ENCODE measurements at regions not wholly inside any gene's neighbourhood (a gene's known extent, or its start where the extent isn't known, plus 50 kb on each side); places are given as distances from the start of the nearest gene placed in this dataset.

DNA sequence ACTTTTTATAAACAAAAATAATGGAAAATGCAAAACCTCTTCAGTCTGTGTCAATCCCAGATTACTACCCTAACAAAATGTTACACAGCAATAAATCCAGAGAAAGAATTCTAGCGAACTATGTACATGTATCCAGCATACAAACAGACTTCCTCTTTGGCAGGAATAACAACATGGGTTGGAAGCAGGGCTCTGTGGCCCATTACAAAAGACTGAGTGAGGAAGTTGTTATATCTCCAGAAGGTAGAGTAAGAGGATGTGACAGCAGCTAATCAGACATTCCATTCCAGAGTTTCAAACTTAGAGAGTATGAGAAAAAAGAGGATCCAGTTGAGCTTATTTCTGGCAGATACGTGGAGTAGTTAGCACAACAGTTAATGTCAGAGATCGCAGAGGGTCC, 294.0 kb upstream of the PLSCR5 start:
- ATAC-seq: no peak

DNA sequence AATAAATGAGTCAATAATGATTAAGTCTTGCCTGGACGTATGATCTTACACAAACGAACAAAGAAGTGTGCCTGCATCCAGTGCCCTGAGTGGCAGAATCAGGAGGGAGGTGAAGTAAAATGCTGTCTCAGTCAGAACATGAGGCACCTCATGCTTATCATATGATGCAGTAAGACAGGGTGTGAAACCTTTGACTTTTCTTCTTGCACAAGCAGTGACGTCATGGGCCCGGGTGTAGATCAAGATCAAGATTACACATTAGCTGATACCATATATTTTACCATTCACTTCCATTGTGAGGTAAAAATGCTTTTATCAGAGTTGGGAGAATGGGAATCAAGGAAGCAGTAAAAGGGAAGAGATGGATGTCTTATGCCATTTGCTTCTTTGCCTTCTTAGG, 291.6 kb upstream of the PLSCR5 start:
- ATAC-seq: no peak

DNA sequence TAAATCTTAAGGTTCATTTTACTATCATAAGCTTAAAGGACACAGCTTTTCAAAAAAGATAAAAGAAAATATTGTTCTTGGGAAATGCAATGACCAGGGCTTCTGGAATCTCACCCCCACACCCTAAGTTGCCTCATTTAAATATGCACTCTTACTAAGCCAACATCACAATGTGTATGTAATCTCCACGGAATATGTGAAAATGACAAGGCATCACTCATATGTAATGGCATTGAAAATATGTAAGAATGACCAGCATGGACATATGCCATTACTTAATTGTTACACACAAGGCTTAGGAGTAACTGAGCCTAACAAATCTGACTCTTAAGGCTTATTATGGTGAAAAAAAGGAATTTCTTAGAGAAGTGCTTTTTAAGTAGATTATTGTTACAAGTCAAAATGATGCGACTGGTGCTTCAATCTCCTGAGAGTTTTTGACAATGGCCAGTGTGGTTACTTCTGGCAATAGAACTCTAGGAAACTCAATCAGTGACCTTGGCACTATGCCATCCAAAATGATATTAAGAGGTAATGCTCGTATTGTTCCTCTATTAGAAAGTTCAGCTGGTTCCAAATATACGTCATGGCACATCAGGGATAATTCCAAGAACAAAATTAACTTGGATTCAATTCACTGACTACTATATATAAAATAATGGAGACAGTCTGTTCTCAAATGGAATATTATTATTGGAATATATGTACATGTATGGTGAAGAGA, 290.0 kb upstream of the PLSCR5 start:
- no peak for ATAC-seq

DNA sequence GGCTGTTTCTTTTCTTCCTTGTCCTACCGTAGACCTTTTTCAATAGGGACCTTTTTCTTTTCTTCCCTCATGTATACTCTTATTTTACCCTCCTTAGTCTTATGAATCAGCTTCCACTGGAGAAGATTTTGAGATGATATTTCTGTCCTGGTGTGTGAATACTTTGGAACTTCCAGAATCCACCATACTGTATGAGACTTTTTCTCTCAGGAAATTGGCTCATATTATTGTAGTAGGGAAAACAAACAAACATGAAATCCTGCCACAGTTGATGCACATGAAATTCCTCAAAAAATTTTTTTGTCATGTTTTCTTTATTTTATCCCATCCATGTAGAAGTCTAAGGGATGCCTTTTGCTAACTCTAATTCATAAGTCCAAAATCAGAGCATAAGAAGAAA, 289.3 kb upstream of the PLSCR5 start:
- ATAC-seq: no peak

DNA sequence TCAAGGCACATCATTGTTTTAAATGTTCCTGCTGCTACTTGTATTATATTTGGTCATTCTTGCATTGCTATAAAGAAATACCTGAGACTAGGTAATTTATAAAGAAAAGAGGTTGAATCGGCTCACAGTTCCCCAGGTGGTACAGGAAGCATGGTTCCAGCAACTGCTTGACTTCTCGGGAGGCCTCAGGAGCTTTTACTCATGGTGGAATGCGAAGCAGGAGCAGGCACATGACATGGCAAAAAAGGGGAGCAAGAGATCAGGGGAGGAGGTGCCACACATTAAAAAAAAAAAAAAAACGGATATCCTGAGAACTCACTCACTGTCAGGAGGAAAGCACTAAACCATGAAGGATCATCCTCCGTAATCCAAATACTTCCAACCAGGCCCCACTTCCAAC, 286.9 kb upstream of the PLSCR5 start:
- no peak for ATAC-seq

DNA sequence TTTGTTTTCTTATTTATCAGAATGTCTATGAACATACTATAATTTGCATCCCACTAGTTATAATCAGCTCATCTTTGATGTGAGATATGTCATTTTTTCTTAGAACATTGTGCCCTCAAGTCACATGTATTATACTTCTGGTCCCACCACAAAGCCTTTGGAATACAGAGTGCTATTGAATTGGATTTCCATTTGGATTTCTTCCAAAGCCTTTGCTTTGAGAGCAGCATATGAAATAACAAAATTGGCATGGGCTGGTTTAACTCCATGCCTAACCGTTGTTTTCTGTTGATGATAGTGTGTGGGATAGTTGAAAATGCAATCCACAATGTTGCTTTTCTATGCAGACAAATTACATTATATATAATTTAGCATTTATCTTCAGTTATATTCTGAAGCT, 284.5 kb upstream of the PLSCR5 start:
- no peak for ATAC-seq

DNA sequence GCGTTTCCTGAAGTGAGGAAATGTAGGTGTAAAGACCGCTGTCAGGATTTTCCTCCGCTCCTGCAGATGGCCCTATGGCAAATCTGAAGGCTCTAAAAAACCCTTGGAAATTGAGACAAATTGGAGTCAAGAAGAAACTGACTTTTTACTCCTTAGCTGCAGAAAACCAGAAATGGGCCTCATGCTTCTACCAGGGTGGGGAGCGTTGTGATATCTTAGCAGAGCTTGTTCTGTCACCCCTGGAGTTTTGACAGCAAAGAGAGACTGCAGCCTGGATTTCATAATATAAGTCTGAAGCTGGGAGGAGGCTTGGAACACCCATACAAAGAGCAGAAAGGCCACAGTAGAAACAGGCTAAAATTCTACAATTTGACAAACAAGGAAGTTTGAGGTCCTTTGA, 283.0 kb upstream of the PLSCR5 start:
- no peak for ATAC-seq

DNA sequence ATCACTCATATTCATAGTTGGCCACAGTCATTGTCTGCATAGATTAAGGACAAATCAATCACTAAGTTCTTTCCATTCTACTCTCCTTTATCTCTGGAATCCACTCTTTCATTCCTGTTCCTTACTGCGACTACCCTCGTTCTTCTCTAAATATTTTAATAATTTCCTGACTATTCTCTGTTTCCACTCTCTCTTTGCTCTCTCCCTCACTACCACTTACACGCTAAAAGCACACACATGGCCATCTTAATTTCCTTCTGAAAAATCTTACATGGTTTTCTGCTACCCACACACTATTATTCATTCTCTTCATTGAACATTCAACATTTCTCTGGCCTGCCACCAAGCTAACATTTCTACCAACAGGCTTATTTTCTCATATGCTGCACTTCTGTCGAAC, 279.6 kb upstream of the PLSCR5 start:
- no peak for ATAC-seq

DNA sequence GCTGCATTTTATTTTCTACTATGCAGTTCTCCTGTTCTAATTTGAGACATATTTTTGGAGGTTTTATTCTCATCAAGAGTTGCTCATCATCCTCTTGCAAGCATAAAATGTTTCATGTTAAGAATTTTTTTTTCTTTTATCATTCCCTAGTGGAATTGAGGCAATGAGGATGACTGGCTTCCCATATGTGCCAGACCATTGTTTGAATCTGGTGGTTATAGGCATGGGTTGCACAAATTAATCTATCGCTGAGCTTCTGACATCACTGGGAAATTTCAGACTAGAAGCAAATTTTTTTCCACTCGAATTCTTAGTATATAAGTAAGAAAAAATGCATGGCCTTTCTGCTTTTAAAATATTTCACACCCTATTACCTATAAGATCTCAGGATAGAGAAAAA, 279.1 kb upstream of the PLSCR5 start:
- no peak for ATAC-seq

DNA sequence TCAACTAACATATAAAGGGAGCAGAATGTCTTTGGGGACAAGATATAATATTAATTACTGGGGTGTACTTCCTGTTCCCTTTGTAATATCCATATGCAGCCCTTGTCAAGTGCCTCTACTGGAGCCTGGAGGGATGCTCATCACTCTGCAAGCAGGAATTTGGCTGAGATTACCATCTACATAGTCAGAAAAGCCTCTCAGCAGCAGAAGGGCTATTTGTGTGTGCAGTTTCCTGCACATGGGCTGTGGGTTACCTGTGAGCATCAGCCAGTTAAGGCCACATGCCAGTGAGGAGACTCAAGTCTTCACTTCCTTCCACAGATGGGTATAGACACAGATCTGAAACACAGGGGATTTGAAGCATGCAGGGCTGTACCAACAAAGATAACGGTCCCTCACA, 278.1 kb upstream of the PLSCR5 start:
- ATAC-seq: no peak

DNA sequence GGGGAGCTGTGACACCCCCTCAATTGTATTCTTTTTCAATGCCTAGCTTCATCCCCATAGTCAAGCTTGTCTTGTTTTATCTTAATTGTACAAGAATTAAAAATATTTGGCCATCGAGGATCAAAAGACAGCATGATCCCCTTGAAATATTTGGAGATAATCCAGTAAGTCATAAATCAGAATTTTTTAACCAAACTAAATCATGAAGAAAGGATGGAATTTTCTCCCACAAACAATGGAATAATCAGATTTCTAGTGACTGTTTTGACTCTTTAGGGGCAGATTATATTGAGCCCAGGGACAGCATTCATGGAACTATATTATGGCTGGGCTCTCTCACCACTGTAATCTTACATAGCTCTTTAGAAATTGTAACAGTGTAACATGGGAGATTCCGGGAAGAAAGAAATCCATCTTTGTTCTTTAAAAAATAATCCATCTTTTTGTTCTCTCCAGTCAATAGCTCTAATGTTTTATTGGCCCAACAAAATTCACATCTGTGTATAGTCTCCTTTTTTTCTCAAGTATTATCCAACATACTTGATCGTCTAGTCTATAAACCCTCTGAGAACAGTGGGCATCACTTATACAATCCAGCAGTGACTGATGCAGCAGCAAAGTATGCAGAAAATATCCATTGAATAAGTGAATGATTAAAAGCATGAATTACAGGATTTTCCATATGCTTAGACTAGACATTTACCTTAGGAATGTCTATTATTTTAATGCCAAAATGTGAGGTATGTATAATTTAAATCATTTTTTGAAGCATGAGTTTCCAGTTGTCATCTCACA, 277.0 kb upstream of the PLSCR5 start:
- ATAC-seq: no peak

DNA sequence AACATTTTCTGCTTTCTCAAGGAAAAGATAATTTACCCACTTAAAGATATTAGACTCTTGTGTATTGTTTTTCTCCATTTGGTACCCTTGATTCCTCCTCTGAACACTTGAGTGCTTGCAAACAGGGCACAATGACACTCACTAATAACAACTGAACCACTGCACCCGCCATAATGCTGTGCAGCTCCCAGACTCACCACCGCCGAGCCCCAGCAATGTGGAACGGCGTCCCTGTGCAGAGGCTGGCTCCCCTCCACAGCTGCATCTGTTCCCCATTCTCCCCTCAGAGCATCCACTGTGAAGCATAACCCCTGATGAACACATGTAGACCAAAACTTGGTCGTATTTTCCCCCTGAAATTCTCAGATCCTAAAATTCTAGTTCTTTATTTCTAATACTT, 276.2 kb upstream of the PLSCR5 start:
- ATAC-seq: no peak

DNA sequence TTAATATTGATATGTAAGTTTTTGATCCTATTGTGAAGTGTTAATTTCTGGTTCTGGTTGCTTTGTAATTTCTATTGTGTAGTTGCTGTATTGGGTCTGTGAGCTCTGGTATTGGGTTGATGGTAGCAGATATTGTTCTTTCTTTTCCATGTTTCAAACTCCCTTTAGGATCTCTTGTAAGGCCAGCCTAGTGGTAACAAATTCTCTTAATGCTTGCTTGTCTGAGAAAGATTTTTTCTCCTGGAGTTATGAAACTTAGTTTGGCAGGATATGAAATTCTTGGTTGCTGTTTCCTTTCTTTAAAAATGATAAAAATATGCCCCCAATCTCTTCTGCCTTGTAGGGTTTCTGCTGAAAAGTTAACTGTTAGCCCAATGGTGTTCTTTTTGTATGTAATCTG, 268.6 kb upstream of the PLSCR5 start:
- no peak for ATAC-seq

DNA sequence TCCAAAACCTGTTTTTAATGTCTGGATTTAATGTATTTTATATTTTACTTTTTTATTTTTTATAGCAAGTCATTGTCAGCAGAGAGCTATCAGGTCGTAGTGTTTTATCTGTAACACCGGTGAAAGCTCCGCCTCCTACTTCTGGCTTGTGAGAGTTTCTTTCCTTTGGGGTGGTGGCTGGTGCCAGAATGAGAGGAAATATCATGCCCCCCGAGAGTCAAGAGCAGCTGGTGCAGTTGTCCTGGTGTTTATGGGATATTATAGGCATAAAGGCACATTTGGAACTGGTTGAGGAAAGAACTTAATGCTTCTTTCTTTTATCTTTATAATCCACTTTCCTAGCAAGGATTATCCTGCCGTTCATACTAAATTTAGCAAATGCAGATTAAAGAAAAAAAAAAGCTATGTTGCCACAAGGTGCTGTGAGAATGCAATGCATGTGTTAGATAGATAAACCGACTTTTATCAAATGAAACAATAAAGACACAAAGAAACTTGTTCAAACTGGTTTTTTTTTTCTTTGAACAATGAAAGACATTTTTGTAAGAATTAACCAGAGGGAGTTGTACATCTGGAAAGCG, 260.1 kb upstream of the PLSCR5 start:
- ATAC-seq: no peak

DNA sequence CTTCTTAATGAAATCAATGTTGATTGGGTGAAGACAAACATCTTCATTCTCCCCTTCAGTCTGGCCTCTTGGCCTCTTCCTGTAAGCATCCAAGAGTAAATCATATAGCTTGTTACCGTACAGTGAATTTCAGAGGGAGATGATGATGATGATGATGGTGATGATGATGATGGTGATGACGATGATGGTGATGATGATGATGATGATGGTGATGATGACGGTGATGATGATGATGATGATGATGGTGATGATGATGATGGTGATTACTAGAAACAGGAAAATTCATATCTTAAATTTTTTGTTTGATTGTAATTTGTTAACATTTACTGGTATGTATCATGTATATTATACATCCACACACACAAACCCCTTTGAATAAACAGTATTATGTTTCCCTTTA, 256.1 kb upstream of the PLSCR5 start:
- no peak for ATAC-seq

DNA sequence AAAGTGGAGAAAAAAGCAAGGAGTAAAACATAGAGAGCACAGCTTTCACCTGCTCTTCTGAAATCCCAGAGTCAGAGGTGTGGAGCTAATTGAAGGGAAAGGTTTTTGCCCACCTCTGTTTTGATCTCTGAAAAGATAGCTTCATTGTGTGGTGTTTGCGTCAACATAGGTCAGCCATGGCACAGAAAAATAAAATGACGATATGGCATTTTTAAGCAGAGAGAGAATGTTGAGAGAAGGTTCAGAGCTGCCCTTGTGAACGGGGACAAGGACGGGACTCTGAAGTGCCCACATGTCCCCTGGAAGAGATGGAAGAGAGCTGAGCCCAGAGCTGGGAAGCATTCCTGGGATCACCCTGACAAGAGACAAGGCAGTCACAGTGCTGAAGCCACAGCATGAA, 249.4 kb upstream of the PLSCR5 start:
- ATAC-seq: no peak

DNA sequence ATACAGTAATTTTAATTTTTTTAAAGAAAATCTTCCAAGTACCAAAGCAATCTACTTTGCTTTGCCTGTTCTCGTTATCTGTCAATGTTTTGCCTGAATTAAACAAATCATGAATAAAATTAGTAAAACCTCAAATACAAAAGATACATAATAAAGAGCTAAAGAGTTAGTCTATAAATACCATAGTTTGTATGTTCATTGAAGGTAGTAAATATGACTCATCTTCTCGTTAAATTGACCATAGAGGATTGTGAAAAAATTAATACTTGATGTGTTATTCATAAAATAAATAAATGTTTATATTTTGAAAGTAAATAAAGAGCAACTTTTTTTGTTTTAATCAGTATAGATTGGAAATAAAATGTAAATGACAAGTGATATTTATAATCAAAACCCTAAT, 246.5 kb upstream of the PLSCR5 start:
- no peak for ATAC-seq

DNA sequence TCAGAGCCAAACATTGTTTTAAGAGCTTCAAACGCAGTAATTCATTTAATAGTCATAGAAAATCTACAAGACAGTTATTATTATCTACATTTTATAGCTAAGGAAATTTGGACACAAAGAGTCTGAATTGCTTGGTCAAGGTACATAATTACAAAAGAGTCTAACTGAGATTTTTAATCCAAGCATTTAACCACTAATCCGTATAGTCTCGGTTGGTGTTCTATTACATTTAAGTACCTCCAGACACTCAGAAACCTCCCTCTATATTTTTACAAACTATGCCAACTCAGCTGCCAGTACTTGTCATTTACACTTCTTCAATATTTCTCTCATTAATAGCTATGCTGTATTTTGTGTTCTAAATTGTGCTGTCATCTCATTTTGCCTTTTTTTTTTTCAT, 240.2 kb upstream of the PLSCR5 start:
- no peak for ATAC-seq

DNA sequence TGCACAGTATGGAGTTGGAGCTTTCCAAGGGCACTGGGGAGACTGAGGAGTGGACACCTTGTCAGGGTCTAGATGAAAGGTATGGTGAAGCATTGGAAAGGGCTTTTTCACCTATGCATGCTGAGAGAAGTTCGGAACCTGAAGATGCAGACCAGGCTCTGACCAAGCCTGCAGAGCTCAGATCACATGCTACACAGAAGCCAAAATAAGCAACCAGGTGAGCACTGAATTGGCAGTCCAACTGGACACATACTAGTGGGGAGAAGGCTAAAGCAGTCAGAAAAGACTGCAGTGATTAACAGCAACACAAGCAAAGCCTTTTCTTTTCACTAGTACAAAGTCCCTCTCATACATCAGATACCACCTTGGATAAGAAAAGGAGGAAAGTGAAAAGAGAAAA, 238.3 kb upstream of the PLSCR5 start:
- ATAC-seq: no peak

DNA sequence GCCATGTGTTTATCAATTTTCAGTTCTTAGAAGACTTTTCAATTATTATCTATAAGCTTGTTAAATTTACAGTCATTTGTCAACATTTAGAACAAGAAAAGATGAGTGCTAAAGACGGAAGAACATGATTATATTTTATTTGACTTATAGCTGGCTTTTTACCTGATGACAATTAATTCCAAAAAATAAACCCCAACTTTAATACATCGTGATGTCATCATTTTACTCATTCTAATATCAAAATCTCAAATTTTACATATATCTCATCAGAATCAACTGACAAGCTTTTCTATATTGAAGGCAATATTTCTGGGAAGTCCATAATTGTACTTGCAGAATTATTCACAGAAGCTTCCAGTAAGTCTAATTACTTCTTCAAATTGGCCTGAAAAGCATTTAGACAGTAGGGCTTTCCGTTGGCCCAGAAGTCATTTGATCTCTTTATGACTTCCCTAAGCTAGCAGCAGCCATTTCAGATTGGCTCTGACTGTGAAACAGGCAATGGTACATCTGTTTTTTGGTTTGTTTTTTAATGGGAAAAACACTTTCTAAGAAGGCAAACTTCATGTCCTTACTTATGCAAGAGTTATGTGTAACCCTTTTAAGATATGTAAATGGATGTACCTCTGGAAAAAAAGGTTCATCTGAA, 234.7 kb upstream of the PLSCR5 start:
- no peak for ATAC-seq

DNA sequence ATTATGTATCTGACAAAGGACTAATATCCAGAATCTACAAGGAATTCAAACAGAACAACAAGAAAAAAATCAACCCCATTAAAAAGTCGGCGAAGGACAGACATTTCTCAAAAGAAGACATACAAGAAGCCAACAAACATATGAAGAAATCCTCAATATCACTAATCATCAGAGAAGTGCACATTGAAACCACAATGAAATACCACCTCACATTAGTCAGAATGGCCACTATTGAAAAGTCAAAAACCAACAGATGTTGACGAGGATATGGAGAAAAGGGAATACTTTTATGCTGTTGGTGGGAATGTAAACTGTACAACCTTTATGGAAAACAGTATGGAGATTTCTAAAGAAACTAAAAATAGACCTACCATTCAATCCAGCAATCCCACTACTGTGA, 233.1 kb upstream of the PLSCR5 start:
- no peak for ATAC-seq

DNA sequence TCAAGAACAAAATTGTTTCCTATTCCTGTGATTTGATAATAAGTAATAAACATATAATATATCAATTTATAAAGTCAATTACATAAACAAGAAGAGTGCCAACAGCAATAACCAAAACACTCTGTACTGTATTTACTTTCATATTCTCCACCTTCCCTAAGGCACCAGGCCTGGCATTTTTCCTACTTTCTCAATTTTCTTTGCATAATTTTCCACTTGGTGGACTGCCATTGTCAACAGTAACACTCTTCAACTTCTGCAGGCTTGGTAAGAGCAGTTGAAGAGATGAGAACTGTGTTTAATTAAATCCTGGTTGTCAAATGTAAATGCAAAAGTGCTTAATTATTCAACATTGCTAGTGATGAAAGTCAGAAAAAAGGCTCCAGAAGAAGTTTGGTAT, 229.8 kb upstream of the PLSCR5 start:
- ATAC-seq: no peak

DNA sequence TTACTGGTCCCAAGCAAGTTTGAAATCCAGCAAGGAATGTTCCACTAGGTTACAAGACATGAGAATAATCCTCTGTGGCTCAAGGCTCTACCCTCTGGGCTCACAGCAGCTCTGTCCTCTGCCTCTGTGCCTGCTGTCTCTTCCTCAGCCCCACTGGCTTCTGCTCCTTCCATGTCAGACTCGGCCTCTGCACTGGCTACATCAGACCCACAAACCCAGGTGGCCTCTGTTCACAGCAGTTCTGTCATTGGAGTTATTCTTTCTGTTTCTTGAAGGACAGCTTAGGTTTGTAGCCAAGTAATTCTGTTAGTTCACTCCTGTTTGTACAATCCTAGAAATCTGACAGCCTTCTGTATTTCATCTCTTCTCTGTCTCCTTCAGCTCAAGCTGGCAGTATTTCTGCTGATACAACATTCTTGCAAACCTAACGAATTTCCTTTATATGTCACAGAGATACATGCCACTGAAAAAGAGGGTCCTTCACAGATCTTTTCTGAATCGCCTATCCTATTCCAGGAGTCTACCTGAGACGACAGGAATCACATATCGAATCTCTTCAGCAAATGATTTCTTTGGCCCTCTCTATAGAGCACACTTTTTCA, 227.8 kb upstream of the PLSCR5 start:
- no peak for ATAC-seq
